CD4-positive, alpha-beta T cell treated with Interleukin-15 for 1 hour (primary cell): ENCODE measurements at regions not wholly inside any gene's neighbourhood (a gene's known extent, or its start where the extent isn't known, plus 50 kb on each side); places are given as distances from the start of the nearest gene placed in this dataset.

Source experiments
- DNase-seq: peaks from one replicate; pipeline ENCODE4 v3.0.0-alpha.2; 2020

DNA sequence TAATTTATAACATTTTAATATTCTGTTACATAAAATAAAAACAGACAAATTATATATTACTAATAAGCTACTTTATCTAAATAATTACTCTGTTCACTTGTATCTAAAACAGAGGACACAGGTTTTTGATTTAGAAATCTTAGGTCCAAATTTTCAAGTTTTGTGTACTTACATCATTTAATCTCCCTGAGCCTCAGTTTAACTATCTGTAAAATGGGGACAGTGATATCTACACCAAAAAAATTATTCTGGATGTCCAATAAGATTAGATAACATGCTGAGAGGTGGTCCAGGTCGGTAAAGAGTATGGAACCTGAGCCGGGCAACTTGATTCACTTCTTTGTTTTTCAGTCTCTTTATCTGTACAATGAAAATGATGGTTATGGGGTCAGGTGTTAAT lies 263.8 kb upstream of the CDIN1 start:
- no peak for DNase-seq

GRCh38 chr15:36323615-36324014 lies 255.8 kb upstream of the CDIN1 start:
- no peak for DNase-seq

DNA sequence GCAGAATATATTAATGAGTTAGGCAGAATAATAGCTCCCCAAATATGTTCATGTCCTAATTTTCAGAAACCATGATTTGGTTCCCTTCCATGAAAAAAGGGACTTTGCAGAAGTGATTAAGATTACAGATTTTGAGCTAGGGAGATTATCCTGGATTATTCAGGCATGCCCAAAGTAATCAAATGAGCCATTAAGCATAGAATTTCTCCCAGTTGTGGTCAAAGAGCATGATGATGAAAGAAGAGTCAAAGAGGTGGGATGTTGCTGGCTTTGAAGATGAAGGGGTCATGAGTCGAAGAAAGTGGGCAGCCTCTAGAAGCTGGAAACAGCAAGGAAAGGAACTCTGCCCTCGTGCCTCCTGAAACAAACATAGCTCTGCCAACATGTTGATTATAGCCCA lies 254.2 kb upstream of the CDIN1 start:
- no peak for DNase-seq

DNA sequence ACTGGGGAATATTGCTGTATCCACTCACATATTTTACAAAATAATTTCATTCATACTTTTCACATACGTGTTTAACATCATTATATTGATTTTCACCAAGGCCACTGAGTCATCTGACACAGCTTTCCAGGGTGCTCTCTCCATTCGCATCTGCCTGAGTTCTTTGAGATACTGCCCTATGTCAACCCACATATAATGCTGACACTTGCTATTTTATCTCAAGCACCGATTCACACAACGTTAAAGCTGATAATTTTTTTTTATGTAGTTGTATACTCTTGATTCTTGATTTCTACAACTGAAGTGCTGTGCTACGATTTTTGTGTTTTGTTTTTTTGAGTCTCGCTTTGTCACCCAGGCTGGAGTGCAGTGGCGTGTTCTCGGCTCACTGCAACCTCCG lies 249.8 kb upstream of the CDIN1 start:
- no peak for DNase-seq

GRCh38 chr15:36330598-36330997 lies 248.8 kb upstream of the CDIN1 start:
- DNase-seq = no peak

GRCh38 chr15:36331531-36332275 lies 247.7 kb upstream of the CDIN1 start:
- DNase-seq = no peak

GRCh38 chr15:36332301-36332700 lies 247.1 kb upstream of the CDIN1 start:
- no peak for DNase-seq

- no peak for DNase-seq
Measured at GRCh38 chr15:36332896-36333295, 246.5 kb upstream of the CDIN1 start.

- DNase-seq = no peak
Measured at GRCh38 chr15:36334059-36334458, 245.4 kb upstream of the CDIN1 start.

- no peak for DNase-seq
Measured at GRCh38 chr15:36335224-36335623, 244.2 kb upstream of the CDIN1 start.

- DNase-seq = no peak
Measured at GRCh38 chr15:36335659-36336058, 243.8 kb upstream of the CDIN1 start.

- no peak for DNase-seq
Measured at GRCh38 chr15:36344887-36345286, 234.5 kb upstream of the CDIN1 start.

- DNase-seq = no peak
Measured at GRCh38 chr15:36347272-36347858, 232.1 kb upstream of the CDIN1 start.

GRCh38 chr15:36356466-36356865 lies 223.0 kb upstream of the CDIN1 start:
- no peak for DNase-seq

GRCh38 chr15:36356978-36357601 lies 222.3 kb upstream of the CDIN1 start:
- no peak for DNase-seq

GRCh38 chr15:36358094-36358493 lies 221.3 kb upstream of the CDIN1 start:
- no peak for DNase-seq

GRCh38 chr15:36358523-36358922 lies 220.9 kb upstream of the CDIN1 start:
- DNase-seq = no peak

GRCh38 chr15:36359286-36359685 lies 220.1 kb upstream of the CDIN1 start:
- DNase-seq = no peak

DNA sequence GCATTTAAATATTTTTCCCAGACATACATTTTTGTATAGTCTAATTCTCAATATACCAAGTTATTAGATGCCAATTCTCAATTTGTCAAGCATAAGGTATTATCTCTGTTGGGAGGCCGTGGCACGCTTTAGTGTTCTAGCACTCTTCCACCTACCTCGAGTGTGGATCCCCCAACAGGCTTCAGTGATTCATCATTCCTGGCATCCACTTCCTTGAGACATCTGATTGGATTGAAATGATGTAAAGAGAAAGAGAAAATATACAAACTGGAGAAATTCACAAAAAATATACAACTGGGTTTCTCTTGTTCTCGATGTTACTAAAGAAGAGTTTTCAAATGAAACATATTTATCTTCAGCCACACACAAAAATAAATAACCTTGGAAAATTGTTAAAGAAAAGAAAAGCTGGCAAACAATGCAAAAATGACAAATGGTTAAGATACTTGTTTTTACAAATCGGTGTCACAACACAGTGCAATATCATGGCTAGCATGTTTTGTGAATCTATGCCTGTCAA lies 218.0 kb upstream of the CDIN1 start:
- no peak for DNase-seq

DNA sequence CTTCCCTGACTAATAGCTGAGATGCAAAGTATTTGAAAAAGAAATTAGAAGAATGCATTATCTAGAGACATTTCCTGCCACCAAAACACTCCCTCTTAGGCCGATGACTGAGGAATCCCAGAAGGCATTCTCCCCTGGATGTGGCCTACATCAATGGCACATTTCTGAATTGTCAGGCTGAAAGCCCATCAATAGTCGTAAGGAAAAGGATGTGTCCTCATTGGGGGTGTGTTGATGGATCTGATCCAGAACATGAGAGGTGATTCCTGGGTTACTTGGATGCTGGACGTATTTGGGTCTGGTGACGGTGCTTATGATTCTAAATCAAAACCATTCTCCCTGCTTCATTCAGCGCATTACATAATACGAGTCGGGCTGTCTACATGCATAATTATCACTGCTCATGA lies 216.9 kb upstream of the CDIN1 start:
- no peak for DNase-seq

- DNase-seq = no peak
Measured at GRCh38 chr15:36363335-36363734, 216.1 kb upstream of the CDIN1 start.

DNA sequence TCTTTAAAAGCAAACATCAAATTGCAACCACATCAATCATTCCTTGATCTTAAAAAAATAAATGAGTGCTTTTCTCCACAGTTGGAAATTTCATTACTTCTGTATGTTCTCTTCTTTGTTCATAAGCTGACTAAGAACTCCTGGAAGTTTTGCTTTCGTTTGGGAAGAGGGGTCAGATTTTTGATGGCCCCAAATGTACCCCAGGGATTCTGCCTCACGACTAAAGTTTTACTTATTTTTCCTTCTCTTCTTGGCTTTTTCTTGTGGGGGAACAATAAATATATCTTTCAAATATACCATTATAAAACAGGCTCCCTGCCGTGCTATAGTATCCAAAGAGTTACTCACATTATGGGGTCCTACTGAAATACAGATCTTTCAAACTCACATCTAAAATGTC lies 215.0 kb upstream of the CDIN1 start:
- DNase-seq = no peak

DNA sequence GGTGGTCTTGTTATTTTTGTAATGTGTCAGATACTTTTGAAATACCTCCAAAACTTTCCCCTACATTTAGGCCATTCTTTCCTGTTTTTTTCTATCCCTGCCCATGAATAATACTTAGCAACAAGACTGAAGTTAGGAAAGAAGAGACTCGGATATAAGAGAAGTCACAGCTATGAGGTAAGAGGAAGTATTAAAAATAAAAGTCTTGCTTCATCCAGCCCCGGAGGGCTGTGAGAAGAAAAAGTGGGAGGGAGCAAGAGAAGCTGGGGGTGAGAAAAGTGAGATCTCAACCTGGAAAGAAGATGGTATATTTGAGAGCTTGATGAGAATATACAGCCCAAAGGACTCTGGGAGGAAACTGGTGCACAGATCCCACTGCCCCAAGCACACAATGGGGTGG lies 213.5 kb upstream of the CDIN1 start:
- no peak for DNase-seq

DNA sequence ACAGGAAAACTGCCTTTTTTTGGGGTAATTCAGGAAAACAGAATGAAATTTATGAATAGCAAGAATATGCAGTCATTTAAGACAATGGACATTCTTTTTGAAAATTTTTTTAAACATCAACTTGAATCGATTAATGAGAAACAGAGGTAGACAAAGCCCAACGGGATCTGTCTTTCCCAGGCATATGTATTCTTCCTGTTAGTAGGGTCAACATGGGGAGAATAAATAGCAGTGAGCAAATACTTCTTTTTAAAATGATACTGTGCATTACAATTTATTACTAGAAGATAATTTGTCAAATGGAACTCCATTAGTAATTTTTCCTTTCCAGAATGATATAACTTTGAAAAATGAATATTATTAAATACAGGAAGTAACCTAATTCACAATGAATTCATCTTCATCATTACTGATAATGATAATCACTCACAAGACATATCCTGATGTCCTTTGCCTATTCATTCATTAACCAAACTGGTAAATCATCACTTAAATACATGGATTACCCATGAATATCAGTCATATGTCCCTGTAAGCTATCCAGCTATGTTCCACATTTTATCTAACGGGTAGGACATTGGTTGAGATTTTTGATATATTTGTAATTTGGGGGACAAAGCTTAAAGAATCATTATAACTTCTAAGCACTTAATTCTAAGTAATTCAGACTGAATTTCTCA lies 209.2 kb upstream of the CDIN1 start:
- DNase-seq = no peak
